ENCODE measurements at regions not wholly inside any gene's neighbourhood (a gene's known extent, or its start where the extent isn't known, plus 50 kb on each side); places are given as distances from the start of the nearest gene placed in this dataset.
"Not testable (repeated sequence)": the region's sequence is repeated elsewhere in the genome, so short reads cannot be mapped to it uniquely, and the experiment has no call there.

- no peak for DNase-seq
Measured at GRCh38 chr1:221598122-221598521, 143.8 kb downstream of the DUSP10 start.

DNA sequence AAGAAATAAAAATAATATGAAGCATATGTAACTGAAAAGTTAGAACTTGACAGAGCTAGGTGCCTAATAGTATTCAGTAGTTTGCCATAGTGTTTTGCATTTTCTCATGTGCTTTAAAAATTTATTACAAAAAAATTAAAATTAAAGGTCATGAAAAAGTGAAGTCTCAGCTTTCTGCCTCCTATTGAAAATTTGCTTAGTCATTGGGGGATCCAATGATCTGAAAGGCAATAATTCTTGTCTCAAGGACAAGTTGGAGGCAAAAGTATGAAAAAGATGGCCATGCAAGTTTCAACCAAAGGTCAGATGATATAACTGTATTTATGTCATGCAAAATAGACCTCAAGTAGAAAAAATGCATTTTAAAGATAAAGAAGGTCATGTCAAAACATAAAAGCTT is 140.7 kb downstream of the DUSP10 start:
- DNase-seq, result no peak

DNA sequence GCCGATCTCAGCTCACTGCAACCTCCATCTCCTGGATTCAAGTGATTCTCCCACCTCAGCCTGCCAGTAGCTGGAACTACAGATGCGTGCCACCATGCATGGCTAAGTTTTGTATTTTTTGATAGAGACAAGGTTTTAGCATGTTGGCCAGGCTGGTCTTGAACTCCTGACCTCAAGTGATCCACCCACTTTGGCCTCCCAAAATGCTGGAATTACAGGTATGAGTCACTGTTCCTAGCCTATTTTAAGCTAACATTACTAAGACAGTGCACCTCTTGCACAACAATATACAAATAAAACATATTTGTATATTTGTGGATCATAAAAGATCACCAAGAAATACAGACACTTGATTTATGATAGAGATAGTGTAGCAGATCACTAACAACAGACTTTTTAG is 139.1 kb downstream of the DUSP10 start:
- no peak for DNase-seq

DNA sequence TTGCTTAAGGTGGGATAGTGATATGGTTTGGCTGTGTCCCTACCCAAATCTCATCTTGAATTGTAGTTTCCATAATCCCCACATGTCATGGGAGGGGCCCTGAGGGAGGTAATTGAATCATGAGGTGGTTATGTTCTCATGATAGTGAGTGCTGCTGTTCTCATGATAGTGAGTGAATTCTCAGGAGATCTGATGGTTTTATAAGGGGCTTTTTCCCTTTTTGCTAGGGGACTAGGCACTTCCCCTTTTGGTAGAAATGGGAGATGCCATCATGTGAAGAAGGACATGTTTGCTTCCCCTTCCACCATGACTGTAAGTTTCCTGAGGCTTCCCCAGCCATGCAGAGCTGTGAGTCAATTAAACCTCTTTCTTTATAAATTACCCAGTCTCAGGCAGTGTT is 137.5 kb downstream of the DUSP10 start:
- not testable (repeated sequence) for DNase-seq

DNA sequence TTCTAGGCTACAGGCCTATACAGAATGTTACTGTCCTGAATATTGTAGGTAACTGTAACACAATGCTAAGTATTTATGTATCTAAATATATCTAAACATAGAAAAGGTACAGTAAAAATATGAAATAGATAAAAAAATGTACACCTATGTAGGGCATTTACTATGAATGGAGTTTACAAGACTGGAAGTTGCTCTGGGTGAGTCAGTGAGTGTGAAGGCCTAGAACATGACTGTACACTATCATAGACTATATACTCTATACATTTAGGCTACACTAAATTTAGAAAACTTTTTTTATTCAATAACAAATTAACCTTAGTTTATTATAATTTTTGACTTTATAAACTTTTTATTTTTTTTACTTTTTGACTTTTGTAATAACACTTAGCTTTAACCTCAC is 136.9 kb downstream of the DUSP10 start:
- no peak for DNase-seq

- no peak for DNase-seq
Measured at GRCh38 chr1:221605569-221605968, 136.3 kb downstream of the DUSP10 start.

DNA sequence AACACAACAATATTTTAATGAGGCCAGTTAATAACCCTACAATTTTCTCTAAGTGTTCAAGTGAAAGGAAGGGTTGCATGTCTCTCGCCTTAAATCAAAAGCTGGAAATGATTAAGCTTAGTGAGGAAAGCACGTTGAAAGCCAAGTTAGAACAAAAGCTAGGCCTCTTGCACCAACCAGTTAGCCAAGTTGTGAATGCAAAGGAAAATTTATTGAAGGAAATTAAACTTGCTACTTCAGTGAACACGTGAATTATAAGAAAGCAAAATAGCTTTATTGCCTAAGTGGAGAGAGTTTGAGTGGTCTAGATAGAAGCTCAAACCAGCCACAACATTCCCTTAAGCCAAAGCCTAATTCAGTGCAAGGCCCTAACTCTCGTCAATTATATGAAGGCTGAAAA is 135.6 kb downstream of the DUSP10 start:
- no peak for DNase-seq

GRCh38 chr1:221608835-221609320 is 133.0 kb downstream of the DUSP10 start:
- no peak for DNase-seq

DNA sequence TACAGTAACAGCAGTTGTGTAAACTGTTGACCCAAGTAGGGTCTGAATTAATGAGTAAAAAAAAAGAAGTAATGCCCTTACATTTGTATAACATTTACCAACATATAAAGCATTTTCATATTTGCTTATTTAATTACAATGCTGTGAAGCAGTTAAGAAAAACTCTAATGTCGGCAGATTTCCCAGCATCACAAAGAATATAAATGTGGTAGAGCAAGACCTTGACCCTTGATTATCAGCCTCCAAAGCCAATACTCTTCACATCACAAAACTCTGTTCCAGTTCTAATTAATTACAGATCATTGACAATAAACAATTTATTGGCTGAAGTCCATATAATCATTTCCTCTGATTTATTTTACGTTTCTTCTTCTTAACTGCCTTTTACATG is 130.2 kb downstream of the DUSP10 start:
- no peak for DNase-seq

- DNase-seq, result no peak
Measured at GRCh38 chr1:221612047-221612777, 129.7 kb downstream of the DUSP10 start.

DNA sequence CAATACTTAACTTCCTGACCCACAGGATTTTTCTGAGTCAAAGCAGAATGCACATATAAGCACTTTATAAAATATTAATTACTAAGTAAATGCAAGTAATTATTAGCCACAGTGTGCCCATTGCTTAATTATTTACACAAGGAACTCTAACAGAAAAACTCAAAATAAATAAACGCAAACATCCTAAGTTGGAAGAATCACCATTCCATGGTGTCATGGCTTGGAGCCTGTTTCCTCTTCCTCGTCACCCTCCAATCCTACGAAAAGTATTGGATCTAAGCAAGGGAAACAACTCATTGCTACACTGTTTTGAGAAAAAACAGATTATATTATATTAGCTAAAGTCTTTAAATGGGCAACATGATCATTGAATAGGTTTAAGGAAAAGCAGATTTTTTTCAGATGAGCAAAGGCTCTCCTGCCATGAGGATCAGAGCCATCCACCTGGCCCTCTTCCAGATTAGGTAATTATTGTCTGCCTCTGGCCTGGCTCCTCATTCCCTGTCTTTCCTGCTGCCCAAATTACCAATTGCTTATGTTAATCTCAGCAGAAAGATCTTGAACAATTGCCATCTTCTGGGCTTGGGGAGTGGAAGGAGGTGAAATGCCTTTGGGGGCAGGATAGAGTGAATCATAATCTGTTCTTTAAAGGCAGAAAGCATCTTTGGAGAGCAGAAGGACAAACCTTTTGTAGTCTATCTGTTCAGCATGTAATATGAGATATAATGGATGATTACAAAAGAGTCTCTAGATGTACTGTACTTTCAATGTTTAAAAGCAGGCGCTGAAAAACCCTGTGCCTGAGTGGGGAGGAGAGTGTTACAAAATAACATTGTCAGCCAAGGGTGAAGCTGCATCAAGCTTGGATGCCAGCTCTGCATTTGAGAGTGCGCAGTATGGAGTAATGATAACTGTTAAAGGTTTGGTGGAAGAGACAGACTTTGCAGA is 121.2 kb downstream of the DUSP10 start:
- DNase-seq, result no peak

- no peak for DNase-seq
Measured at GRCh38 chr1:221621683-221622082, 120.2 kb downstream of the DUSP10 start.

- no peak for DNase-seq
Measured at GRCh38 chr1:221622389-221622788, 119.5 kb downstream of the DUSP10 start.

- DNase-seq, result no peak
Measured at GRCh38 chr1:221625026-221625425, 116.9 kb downstream of the DUSP10 start.

DNA sequence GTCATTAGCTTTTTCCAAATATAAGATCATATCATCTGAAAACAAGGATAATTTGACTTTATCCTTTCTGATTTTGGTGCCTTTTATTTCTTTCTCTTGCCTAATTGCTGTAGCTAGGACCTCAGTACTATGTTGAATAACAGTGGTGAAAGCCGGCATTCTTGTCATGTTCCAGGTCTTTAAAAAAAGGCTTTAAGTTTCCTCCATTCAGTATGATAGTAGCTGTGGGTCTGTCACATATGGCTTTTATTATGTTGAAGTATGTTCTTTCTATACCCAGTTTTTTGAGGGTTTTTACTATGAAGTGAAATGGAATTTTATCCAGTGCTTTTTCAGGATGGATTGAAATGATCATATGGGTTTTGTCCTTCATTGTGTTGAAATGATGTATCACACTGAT is 115.8 kb downstream of the DUSP10 start:
- no peak for DNase-seq

- no peak for DNase-seq
Measured at GRCh38 chr1:221630236-221630635, 111.7 kb downstream of the DUSP10 start.

DNA sequence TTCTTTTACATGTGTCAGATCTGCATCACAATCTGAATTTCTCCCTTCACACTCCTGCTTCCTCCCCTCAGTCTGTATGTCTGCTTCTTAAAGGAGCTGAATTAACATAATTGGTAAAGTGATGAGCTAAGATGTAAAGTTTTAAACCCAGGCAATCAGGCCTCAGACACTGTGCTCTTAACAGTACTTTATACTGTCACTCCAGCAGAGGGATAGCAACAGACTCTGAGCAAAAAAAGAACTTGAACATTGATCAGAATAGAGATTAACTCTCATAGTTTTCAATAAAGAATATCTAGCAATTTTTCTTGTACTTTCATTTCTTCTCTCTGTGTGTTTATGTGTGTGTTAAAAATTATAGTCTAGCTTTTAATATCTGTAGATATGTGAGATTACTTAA is 110.3 kb downstream of the DUSP10 start:
- no peak for DNase-seq

- no peak for DNase-seq
Measured at GRCh38 chr1:221632072-221632471, 109.8 kb downstream of the DUSP10 start.

DNA sequence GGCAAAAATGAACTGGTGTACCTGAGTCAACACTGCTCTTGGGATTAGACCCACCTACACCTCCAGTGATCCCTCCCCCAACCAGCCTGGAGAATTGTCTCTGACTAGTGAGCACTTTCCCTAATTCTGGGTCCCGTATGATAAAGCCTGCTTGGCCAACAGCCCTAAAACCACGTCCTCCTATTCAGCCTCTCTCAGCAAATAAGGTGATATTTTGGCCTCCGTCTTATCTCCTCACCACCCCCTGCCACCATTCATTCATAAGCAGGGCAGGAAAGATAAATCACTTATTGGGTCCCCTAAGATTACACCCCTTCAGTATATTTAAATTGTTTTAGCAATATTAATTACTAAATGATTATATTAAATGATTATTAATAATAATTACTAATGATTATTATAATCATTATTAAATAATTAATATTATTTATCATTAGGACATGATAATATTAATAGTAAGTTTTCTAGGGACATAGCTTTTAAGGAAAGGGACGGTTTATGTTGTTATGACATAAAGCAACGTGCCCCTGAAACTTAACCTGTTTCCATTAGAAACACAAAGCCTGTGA is 108.0 kb downstream of the DUSP10 start:
- DNase-seq, result no peak

- DNase-seq, result no peak
Measured at GRCh38 chr1:221634606-221635005, 107.3 kb downstream of the DUSP10 start.

DNA sequence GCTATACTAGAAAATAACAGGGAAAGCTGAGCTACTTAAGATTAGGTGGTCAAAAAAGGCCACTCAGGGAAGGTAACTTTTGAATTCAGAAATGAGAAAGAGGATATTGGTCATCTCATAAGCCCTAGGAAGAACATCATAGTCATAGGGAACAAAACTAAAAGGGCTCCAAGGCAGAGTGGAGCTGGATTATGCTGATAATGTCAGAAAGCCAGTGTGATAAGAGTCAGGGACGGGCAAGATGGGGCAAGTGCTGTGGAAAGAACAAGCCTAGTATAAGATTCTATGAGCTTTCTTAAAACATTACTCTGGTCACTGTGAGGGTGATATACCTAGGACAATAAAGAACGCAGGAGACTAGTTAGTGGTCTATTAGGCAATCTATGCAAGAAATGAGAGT is 106.6 kb downstream of the DUSP10 start:
- DNase-seq, result no peak

- no peak for DNase-seq
Measured at GRCh38 chr1:221636096-221636495, 105.8 kb downstream of the DUSP10 start.

DNA sequence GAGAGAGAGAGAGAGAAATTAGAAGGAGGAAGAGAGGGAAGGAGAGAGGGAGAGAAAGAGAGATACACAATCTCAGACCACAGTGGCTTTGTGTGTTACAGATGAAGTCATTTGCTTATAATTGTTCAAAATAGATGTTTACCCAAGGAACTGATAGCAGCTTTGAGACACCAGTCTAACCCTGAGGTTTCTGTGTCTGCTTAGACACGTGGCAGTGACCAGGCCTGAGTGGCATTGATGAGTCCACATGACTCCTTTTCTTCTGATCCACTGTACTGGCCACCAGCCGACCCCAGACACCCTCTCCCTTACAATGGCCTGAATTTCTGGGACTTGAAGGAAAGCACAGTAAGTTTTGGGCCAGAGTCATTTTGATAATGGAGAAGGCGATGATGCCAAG is 104.9 kb downstream of the DUSP10 start:
- no peak for DNase-seq

DNA sequence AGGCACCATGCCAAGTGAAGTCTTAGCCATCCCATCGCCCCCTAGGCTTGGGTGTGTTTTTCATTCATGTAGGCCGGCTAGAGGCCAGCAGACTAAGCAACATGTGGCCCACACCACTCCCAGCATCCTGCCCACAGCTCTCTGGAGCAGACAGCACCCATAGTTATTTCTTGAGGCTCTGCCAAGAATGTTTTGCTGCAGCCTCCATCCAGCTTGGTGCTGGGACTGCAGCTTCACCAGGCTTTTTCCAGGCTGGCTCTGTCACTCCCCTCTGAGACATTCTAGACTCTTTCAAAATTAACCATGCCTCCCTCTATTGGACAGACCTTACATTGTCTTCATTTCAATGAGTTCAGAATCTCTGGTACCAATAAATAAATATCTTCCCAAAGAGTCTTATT is 104.2 kb downstream of the DUSP10 start:
- no peak for DNase-seq

All from stimulated activated naive CD4-positive, alpha-beta T cell treated with Interleukin-2 at 50 U/mL for 16 hours (primary cell).